NCI-H526 treated with DMSO at 0.1 percent for 48 hours (cell line): ENCODE measurements at regions not wholly inside any gene's neighbourhood (a gene's known extent, or its start where the extent isn't known, plus 50 kb on each side); places are given as distances from the start of the nearest gene placed in this dataset.

ENCODE experiments used
- DNase-seq: peaks from one replicate; lab custom pipeline; 2025; lab: John Stamatoyannopoulos, UW

GRCh38 chr5:8848997-8849594 lies 696.8 kb downstream of the SEMA5A start:
- DNase-seq: no peak

GRCh38 chr5:8851101-8851500 lies 694.8 kb downstream of the SEMA5A start:
- DNase-seq: no peak

- no peak for DNase-seq
Observed at GRCh38 chr5:8857051-8857450, 688.8 kb downstream of the SEMA5A start.

- DNase-seq: peak; percentile 93
Observed at GRCh38 chr5:8861764-8862163, 684.1 kb downstream of the SEMA5A start.

GRCh38 chr5:8864053-8864452 lies 681.8 kb downstream of the SEMA5A start:
- DNase-seq: no peak

GRCh38 chr5:8865266-8865665 lies 680.6 kb downstream of the SEMA5A start:
- no peak for DNase-seq

- DNase-seq: no peak
Observed at GRCh38 chr5:8865686-8866374, 680.0 kb downstream of the SEMA5A start.

- DNase-seq: no peak
Observed at GRCh38 chr5:8868283-8868682, 677.6 kb downstream of the SEMA5A start.

GRCh38 chr5:8869932-8870331 lies 675.9 kb downstream of the SEMA5A start:
- DNase-seq: peak; percentile 57

GRCh38 chr5:8870349-8870958 lies 675.4 kb downstream of the SEMA5A start:
- DNase-seq: peak; percentile 59

- DNase-seq: peak; percentile 92
Observed at GRCh38 chr5:8870959-8871355, 674.9 kb downstream of the SEMA5A start.

GRCh38 chr5:8871446-8871845 lies 674.4 kb downstream of the SEMA5A start:
- peak; percentile 66 for DNase-seq

GRCh38 chr5:8875722-8876121 lies 670.2 kb downstream of the SEMA5A start:
- no peak for DNase-seq

- DNase-seq: no peak
Observed at GRCh38 chr5:8879248-8879647, 666.6 kb downstream of the SEMA5A start.

GRCh38 chr5:8884029-8884428 lies 661.8 kb downstream of the SEMA5A start:
- no peak for DNase-seq

GRCh38 chr5:8892926-8893325 lies 652.9 kb downstream of the SEMA5A start:
- DNase-seq: no peak

- DNase-seq: no peak
Observed at GRCh38 chr5:8894031-8894430, 651.8 kb downstream of the SEMA5A start.

- no peak for DNase-seq
Observed at GRCh38 chr5:8895062-8895461, 650.8 kb downstream of the SEMA5A start.

- DNase-seq: no peak
Observed at GRCh38 chr5:8895599-8895998, 650.3 kb downstream of the SEMA5A start.

- DNase-seq: no peak
Observed at GRCh38 chr5:8897316-8897715, 648.6 kb downstream of the SEMA5A start.

- no peak for DNase-seq
Observed at GRCh38 chr5:8905021-8905420, 640.9 kb downstream of the SEMA5A start.

- no peak for DNase-seq
Observed at GRCh38 chr5:8906303-8906967, 639.4 kb downstream of the SEMA5A start.
